ENCODE measurements at regions not wholly inside any gene's neighbourhood (a gene's known extent, or its start where the extent isn't known, plus 50 kb on each side); places are given as distances from the start of the nearest gene placed in this dataset.

- Histone ChIP-seq H3K9ac (ENCODE audit: low read depth, low read length) (no peak overlapping the region), H3K4me1 (ENCODE audit: insufficient read depth, low read length) (no peaks in the 10 kb centered on the region), H3K36me3 (ENCODE audit: insufficient read depth, low read length) (no peaks in the 10 kb centered on the region; the same call in 1 of the 2 replicates), H3K9me3 (ENCODE audit: control insufficient read depth, insufficient read depth, low read length) (no peaks in the 10 kb centered on the region)
Measured at GRCh38 chr6:164108092-164108491, 693.6 kb downstream of the QKI start.

DNA sequence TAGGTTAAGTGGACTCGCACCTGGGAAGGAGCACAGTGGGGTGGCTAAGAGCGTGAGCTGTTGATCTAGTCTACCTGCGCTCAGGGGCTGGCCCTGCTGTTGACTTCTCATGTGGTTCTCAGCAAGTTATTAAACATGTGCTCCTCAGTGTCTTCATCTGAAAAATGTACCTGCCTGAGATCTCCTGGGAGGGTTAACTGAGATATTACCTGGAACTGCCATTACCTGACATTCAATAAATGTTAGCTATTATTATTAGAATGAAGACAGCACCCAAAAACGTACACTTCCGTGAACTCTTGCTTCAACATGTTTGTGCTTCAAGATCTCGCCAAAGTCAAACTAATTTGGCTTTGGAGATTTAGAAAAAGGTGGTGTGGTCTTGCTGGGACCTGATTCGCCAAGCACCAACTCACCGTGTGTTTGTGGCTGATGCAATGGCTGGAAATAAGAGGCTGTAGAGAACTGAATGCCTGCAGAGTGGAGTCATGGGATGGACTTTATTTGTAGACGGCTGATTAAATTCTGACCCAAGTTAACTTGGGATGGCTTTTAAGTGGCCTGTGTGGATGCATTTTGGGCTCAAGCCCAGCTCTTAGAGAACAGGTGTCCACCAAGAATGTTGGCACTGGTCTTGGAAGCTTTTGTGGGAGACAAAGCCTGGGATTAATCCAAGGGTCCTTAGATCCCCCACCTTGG lies 692.9 kb downstream of the QKI start:
- Histone ChIP-seq H3K9ac (ENCODE audit: low read depth, low read length) (no peak overlapping the region), H3K4me1 (ENCODE audit: insufficient read depth, low read length) (0 out of 2 replicates have a peak, but pooled peaks cover 3% of the 10 kb centered on the region), H3K36me3 (ENCODE audit: insufficient read depth, low read length) (no peaks in the 10 kb centered on the region; the same call in 1 of the 2 replicates), H3K9me3 (ENCODE audit: control insufficient read depth, insufficient read depth, low read length) (no peaks in the 10 kb centered on the region)

DNA sequence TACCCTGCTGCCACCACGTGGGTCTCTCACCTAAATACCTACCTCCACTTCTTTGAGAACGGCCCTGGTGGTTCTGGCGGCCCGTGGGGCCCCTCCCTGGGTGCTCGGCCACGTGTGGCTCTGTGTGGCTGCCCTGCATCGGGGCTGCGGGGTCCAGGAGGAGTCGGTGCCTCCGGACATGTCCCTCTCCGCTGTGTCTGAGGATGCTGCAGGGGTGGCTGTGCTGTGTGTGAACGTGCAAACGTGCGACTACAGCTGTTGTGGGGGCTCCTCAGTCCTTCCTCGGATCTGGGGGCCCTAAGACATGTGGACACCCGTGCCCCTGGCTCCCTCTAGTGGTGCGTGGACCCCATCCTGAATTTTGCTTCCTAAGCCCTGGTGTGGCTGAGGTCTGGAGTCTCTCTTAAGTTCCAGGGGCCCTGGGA lies 691.8 kb downstream of the QKI start:
- no peaks in the 10 kb centered on the region; the same call in 1 of the 2 replicates for H3K36me3 ChIP-seq (ENCODE audit: insufficient read depth, low read length)
- no peaks in the 10 kb centered on the region for H3K9me3 ChIP-seq (ENCODE audit: control insufficient read depth, insufficient read depth, low read length)
- H3K4me1 ChIP-seq (ENCODE audit: insufficient read depth, low read length) = 0 out of 2 replicates have a peak, but pooled peaks cover 6% of the 10 kb centered on the region
- no peak overlapping the region for H3K9ac ChIP-seq (ENCODE audit: low read depth, low read length)

DNA sequence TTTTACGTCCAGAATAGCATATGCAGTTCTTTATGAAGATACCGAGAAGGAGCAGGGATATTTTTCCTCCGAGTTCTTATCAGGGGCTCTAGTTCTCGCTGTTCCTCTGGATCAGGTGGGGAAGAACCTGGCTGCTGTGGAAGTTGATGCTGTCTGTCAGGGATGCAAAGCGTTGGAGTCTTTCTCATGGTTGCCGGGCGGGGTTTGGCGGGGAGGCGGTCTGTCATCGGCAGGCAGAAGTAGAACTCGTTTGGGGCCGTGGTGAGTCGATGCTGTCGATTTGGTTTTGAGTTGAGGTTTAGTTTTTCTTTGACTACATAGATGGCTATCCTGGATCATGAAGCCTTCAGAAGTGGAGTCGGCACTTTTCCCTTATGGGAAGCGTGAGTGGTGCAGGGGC lies 691.2 kb downstream of the QKI start:
- Histone ChIP-seq H3K36me3 (ENCODE audit: insufficient read depth, low read length) (no peaks in the 10 kb centered on the region; the same call in 1 of the 2 replicates), H3K4me1 (ENCODE audit: insufficient read depth, low read length) (0 out of 2 replicates have a peak, but pooled peaks cover 6% of the 10 kb centered on the region), H3K9me3 (ENCODE audit: control insufficient read depth, insufficient read depth, low read length) (no peaks in the 10 kb centered on the region), H3K9ac (ENCODE audit: low read depth, low read length) (no peak overlapping the region)

DNA sequence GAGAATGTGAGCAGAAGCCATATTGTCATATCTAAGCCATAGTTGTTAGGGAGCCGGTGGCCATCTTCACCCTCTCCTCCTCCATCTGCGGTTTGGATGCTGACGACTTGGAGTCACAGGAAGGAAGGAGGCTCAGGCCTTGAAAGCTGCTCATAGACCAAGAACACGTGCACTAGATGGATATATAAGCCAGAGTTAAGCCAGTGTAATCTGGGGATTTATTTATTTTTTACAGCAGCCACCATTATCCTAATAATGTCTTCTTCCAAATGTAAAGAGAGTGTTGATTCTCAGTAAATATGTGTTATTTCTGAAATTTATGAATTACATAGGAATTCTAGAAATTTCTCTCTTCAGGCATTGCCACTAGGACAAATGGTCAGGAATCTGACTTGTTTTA lies 689.9 kb downstream of the QKI start:
- Histone ChIP-seq H3K9ac (ENCODE audit: low read depth, low read length) (no peak overlapping the region), H3K9me3 (ENCODE audit: control insufficient read depth, insufficient read depth, low read length) (no peaks in the 10 kb centered on the region), H3K36me3 (ENCODE audit: insufficient read depth, low read length) (no peaks in the 10 kb centered on the region; the same call in 1 of the 2 replicates), H3K4me1 (ENCODE audit: insufficient read depth, low read length) (0 out of 2 replicates have a peak, but pooled peaks cover 6% of the 10 kb centered on the region)

DNA sequence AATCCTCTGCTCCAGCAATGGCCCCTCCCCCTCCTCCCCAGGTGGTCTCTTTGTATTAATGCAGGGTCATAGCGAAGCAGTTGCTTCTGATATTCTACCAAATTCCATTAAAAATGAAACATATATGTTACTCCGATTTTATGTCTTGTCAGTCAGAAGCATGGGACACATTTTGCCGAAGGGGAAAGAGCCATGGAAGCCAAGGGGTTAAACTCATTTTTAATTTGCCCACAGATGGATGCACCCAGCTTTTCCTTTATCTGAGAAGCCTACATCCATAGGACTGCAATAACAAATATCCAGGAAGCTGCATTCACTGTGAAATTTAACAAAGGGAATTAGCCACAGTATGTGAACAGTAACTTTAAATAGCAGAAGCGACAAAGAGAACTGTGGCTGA lies 688.2 kb downstream of the QKI start:
- 0 out of 2 replicates have a peak, but pooled peaks cover 6% of the 10 kb centered on the region for H3K4me1 ChIP-seq (ENCODE audit: insufficient read depth, low read length)

DNA sequence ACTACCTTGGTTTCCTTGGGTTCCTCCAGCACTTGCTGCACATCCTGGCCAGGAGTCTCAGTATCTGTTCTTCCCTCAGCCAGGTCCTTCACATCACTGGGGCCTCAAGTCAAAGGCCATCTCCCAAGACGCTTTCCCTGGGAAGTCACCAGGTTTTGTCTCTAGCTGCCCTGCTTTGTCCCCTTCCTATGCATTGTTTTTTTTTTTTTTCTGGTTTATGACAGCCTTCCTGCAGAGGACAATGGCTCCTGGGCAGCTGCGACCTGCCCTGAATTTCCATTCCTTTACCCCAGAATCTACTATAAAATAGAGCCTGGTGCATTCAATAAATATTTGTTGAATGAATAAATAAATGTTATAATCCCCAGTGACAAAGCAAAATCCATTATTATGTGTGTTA lies 687.3 kb downstream of the QKI start:
- 0 out of 2 replicates have a peak, but pooled peaks cover 6% of the 10 kb centered on the region for H3K4me1 ChIP-seq (ENCODE audit: insufficient read depth, low read length)
- H3K36me3 ChIP-seq (ENCODE audit: insufficient read depth, low read length) = no peaks in the 10 kb centered on the region; the same call in 1 of the 2 replicates
- H3K9ac ChIP-seq (ENCODE audit: low read depth, low read length) = no peak overlapping the region
- H3K9me3 ChIP-seq (ENCODE audit: control insufficient read depth, insufficient read depth, low read length) = no peaks in the 10 kb centered on the region

More for the DNA sequence above, 688.2 kb downstream of the QKI start:
- no peak overlapping the region for H3K9ac ChIP-seq (ENCODE audit: low read depth, low read length)
- H3K9me3 ChIP-seq (ENCODE audit: control insufficient read depth, insufficient read depth, low read length) = no peaks in the 10 kb centered on the region
- H3K36me3 ChIP-seq (ENCODE audit: insufficient read depth, low read length) = no peaks in the 10 kb centered on the region; the same call in 1 of the 2 replicates

DNA sequence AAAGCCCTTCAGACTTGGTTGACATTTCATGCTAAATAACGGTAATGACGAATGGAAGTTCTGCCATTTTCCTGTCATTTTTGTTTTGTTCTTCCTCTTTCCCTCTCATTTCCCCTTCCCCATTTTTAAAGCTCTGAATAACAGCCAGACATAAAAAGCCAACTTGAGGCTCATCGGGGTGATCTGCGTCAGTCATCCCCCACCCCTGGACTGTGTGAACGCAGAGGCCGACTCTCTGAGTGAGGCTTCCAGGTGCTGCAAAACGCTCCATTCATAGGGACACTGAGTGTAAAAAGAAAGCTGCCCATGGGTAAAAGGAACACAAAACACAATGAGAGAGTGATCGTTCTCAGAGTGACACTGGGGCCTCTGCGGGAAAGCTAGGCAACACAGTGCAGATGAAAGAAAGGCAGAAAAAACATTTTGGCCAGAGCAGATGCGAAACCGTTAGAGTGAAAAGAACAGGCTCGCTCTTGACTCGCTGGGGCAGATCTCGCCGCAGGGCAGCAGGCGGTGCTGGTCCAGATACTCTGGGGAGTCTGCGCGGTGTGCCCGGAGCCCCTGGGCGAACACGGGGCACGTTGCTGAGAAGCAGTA lies 684.8 kb downstream of the QKI start:
- Histone ChIP-seq H3K9ac (ENCODE audit: low read depth, low read length) (no peak overlapping the region), H3K36me3 (ENCODE audit: insufficient read depth, low read length) (no peaks in the 10 kb centered on the region; the same call in 1 of the 2 replicates), H3K4me1 (ENCODE audit: insufficient read depth, low read length) (0 out of 2 replicates have a peak, but pooled peaks cover 6% of the 10 kb centered on the region), H3K9me3 (ENCODE audit: control insufficient read depth, insufficient read depth, low read length) (no peaks in the 10 kb centered on the region)

DNA sequence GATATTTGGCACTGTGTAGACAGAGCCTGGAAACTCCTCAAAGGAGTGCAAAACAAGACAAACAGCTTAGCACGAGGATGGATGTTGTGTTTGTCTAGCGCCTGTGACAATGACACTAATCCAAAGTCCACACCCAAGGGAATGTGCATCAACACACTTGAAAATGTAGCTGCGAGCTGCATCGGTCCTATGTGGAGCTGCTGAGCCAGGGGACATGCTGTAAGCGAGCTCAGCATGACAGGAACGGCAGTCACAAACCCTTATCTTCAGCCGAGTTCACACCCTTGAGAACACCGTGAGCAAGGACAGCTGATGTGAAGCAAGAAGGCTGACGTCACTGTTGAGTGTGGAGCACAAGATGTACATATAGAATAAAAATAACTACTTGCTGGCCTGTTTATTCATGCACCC lies 684.3 kb downstream of the QKI start:
- Histone ChIP-seq H3K36me3 (ENCODE audit: insufficient read depth, low read length) (no peaks in the 10 kb centered on the region; the same call in 1 of the 2 replicates), H3K9me3 (ENCODE audit: control insufficient read depth, insufficient read depth, low read length) (no peaks in the 10 kb centered on the region), H3K9ac (ENCODE audit: low read depth, low read length) (no peak overlapping the region), H3K4me1 (ENCODE audit: insufficient read depth, low read length) (0 out of 2 replicates have a peak, but pooled peaks cover 6% of the 10 kb centered on the region)

- Histone ChIP-seq H3K36me3 (ENCODE audit: insufficient read depth, low read length) (no peaks in the 10 kb centered on the region), H3K4me1 (ENCODE audit: insufficient read depth, low read length) (0 out of 2 replicates have a peak, but pooled peaks cover 6% of the 10 kb centered on the region), H3K9ac (ENCODE audit: low read depth, low read length) (no peak overlapping the region), H3K9me3 (ENCODE audit: control insufficient read depth, insufficient read depth, low read length) (no peaks in the 10 kb centered on the region)
Measured at GRCh38 chr6:164097551-164098398, 683.3 kb downstream of the QKI start.

DNA sequence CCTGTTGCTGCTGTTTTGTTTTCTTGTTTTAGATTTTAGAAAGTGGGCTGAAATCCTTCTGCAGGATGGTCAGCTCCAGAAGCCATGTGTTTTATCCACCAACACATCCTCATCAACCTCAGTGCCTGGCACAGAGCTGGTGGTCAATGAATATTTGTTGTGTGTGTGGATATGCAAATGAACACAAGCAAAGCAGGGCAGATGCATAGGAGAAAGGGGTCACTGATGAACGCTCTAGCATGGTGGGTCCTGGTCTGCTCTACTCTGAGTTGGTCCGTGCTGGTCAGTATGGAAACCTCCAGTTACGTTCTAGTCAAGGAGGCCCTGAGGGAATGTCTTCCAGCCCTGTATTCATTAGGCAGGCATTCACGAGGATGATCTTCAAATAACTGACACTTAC lies 682.5 kb downstream of the QKI start:
- H3K36me3 ChIP-seq (ENCODE audit: insufficient read depth, low read length) = no peaks in the 10 kb centered on the region
- H3K4me1 ChIP-seq (ENCODE audit: insufficient read depth, low read length) = no peaks in the 10 kb centered on the region
- H3K9ac ChIP-seq (ENCODE audit: low read depth, low read length) = no peak overlapping the region
- no peaks in the 10 kb centered on the region for H3K9me3 ChIP-seq (ENCODE audit: control insufficient read depth, insufficient read depth, low read length)

DNA sequence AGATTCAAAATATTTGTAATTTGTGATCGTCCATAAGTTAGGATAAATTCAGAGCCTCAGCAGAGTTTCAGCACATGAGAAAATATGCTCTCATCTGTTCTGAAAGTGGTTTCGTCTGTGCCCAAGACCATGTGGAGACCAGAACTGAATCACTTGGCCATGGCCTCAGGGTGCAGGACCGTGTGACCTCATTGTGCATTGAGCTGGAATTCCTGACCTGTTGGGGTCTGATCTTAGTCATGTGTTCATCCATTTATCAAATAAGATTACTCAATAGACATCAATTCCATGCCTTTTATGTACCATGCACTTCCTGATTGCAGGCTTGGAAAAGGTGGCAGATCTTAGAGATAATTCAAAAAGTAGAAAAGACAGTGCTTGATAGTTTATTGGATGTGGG lies 680.5 kb downstream of the QKI start:
- Histone ChIP-seq H3K36me3 (ENCODE audit: insufficient read depth, low read length) (no peaks in the 10 kb centered on the region), H3K9me3 (ENCODE audit: control insufficient read depth, insufficient read depth, low read length) (no peaks in the 10 kb centered on the region), H3K4me1 (ENCODE audit: insufficient read depth, low read length) (no peaks in the 10 kb centered on the region), H3K9ac (ENCODE audit: low read depth, low read length) (no peak overlapping the region)

DNA sequence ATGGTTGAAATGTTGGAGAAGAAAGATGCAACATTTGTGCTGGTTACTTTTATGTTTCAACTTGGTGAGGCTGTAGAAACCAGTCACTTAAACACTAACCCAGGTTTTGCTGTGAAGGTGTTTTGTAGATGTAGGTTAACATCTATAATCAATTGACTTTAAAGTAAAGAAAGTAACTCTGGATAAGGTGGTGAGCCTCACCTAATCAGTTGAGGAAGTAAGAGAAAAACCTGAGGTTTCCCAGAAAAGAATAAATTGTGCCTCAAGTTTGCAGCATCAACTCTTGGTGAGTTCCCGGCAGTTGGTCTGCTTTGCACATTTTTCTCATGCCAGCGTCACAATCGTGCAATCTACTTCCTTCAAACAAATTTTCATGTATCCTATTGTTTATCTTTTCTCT lies 673.4 kb downstream of the QKI start:
- Histone ChIP-seq H3K36me3 (ENCODE audit: insufficient read depth, low read length) (no peaks in the 10 kb centered on the region), H3K9me3 (ENCODE audit: control insufficient read depth, insufficient read depth, low read length) (no peaks in the 10 kb centered on the region), H3K4me1 (ENCODE audit: insufficient read depth, low read length) (peaks cover 7% of the 10 kb centered on the region; the same call in 1 of the 2 replicates), H3K9ac (ENCODE audit: low read depth, low read length) (no peak overlapping the region)

DNA sequence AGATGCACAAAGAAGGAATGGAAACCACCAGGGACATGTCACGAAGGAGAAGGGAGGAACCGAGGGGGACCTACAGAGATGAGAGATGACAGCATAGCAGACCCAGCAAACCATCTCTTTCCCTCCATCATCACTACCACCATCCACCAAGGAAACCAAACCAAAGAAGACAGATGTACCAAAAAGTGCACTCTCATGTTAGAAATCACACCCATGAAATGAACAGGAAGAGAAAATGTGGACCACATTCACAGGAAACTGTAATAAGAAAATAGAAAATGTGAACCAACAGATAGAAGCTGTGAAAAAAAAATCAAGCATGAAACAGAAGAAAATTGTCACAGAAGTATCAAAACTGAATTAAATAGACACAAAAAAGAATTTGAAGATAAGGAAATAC lies 672.7 kb downstream of the QKI start:
- Histone ChIP-seq H3K36me3 (ENCODE audit: insufficient read depth, low read length) (no peaks in the 10 kb centered on the region), H3K4me1 (ENCODE audit: insufficient read depth, low read length) (peaks cover 7% of the 10 kb centered on the region; the same call in 1 of the 2 replicates), H3K9ac (ENCODE audit: low read depth, low read length) (no peak overlapping the region), H3K9me3 (ENCODE audit: control insufficient read depth, insufficient read depth, low read length) (no peaks in the 10 kb centered on the region)
